GM19238 (cell line): ENCODE measurements at regions not wholly inside any gene's neighbourhood (a gene's known extent, or its start where the extent isn't known, plus 50 kb on each side); places are given as distances from the start of the nearest gene placed in this dataset.
"Not testable (repeated sequence)": the region's sequence is repeated elsewhere in the genome, so short reads cannot be mapped to it uniquely, and the experiment has no call there.

Experiments used
- DNase-seq: peaks from one replicate; pipeline ENCODE4 v3.0.0; 2011; ENCODE audit warnings: low spot score; ENCODE audit not compliant: insufficient read length

DNA sequence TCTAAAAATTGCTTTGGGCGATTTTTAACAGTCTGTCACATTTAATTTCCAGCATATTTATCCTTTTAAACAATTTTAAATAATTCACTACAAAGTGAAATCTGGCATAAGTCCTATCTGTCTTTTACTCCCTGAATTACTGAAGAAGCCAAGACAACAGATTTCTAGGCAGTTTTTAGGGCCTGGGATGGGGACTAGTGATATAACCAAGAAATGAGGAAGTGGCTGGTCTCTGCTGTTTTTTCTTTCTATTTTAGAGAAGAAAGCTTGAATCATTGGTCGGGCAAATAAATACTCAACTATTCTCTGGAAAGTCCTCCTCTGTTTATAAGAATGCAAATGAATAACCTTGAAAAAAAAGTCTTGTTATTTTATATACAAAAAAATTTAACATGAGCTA, 79.7 kb upstream of the SSBP2 start:
- no peak for DNase-seq

- no peak for DNase-seq
Measured at GRCh38 chr5:81829242-81829641, 78.3 kb upstream of the SSBP2 start.

GRCh38 chr5:81827500-81827899, 76.6 kb upstream of the SSBP2 start:
- DNase-seq = no peak

DNA sequence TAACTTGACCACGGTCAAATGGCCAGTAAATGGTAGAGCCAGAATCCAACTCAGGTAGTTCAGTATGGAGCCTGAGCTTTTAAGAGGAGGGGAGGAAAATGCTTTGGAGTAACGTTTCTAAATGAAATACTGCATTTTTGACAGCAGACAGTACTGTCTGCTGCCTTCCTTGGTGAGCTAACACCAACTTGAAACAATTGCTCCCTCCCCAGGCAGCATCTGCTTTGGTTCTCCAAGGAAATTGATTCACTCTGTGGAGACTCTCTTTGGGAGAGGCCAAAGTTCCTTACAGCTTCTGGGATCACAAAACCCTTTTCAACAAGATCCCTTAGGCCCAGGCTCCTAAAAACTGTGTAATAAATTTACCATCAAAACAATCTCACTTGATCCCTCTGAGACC, 75.2 kb upstream of the SSBP2 start:
- no peak for DNase-seq

- no peak for DNase-seq
Measured at GRCh38 chr5:81825237-81825636, 74.3 kb upstream of the SSBP2 start.

- not testable (repeated sequence) for DNase-seq
Measured at GRCh38 chr5:81823736-81824135, 72.8 kb upstream of the SSBP2 start.

DNA sequence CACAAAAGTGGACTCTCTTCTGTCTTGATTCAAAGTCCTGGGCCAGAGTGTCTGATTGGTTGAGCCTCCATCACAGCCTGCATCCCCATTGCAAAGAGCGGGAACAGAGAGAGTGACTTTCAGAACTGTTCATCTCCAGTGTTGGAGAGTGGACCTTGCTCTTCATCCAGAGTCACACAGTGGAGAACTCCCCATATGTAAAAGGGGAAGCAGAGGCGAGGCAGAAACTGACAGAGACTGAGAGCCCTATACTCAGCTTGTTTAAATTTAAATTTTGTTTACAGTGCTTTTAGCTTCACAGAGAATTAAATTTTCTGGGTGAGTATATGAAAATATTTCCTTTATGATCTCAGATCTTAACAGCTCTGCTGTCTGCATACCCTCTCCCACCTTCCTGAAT, 70.0 kb upstream of the SSBP2 start:
- no peak for DNase-seq

DNA sequence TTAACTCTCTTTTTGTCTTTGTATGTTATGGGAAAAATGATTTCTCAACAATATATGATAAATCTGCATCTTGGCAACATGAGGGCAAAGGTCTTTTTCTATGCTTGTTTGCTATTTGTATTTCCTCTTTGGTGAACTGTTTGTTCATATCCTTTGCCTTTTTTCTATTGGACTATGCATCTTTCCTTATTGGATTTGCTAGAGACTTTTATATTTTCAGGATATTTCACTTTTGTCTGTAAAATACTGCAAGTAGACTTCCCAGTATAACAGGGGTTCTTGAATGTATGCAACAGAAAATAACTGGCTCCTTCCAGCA, 69.4 kb upstream of the SSBP2 start:
- no peak for DNase-seq

DNA sequence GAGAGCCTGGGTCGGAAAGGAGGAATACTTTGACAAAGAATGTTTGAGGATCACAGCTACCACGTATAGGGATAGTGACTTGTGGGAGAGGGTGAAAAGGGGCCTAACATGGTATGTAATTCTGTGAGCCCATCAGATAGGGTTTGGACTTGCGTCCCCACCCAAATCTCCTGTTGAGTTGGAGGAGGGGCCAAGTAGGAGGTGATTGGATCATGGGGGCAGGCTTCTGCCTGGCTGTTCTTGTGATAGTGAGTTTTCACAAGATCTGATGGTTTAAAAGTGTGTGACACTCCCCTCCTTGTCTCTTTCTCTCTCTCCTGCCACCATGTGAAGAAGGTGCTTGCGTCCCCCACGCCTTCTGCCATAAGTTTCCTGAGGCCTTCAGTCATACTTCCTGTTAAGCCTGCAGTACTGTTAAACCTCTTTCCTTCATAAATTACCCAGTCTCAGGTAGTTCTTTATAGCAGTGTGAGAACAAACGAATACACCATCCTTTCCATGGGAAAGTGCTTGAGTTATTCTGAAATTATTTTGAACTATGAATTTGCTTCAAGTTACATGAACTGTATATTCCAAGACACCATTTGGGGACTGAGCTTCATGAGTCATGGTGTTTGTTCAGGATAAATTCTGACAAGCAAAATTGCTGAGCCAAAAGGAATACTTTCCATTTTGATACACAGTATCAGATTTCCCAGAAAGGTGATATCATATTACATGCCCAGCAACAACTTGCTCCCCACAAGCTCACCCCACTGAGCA, 68.8 kb upstream of the SSBP2 start:
- no peak for DNase-seq

DNA sequence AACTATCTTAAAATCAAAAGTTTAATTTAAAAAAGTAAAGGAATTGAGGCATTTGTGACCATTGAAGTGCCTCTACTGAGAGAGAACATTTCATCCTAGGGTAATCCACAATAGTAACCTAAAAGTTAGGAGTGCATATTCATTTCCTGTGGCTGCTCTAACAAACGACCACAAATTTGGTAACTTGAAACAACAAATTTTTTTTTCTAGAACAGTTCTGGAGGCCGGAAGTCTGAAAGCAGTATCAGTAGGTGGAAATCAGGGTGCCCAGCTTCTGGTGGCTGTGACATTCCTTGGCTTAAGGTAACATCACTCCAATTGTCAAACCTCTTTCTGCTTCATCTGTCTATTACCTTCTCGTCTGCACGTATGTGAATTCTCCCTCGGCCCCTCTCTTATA, 67.1 kb upstream of the SSBP2 start:
- no peak for DNase-seq

DNA sequence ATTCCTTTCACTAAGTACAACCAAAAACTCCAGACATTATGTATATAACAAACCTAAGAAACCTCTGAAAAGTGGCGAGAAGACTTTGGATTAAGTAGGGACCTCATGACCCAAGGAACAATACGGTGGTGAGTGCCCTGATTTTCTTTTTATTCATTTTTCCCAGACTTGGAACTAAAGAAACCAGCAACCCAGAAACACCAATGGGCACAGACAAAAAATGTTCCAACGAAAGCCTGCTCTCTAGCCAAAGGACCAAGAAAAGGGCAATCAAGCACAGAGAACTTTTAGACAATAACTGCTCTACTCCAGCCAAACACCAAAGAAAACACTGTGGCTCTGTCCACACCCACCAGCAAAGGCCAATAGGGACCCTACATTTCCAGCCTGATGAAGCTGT, 66.2 kb upstream of the SSBP2 start:
- no peak for DNase-seq

- DNase-seq = no peak
Measured at GRCh38 chr5:81815321-81815720, 64.4 kb upstream of the SSBP2 start.

GRCh38 chr5:81808106-81808505, 57.2 kb upstream of the SSBP2 start:
- no peak for DNase-seq

DNA sequence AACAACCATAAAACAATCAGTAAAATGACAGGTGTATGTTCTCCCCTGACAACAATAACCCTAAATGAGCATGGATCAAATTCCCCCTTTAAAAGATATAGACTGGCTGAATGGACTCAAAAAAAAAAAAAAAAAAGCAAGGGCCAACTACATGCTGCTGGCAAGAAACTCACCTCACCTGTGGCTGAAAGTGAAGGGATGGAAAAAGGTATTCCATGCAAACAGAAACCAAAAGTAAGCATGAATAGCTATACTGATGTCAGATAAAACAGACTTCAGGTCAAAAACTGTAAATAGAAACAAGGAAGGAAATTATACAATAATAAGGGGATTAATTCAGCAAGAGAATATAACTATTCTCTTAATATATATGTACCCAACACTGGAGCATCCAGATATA, 54.2 kb upstream of the SSBP2 start:
- no peak for DNase-seq

- no peak for DNase-seq
Measured at GRCh38 chr5:81803812-81804211, 52.9 kb upstream of the SSBP2 start.

- no peak for DNase-seq
Measured at GRCh38 chr5:81802625-81803024, 51.7 kb upstream of the SSBP2 start.

GRCh38 chr5:81802020-81802419, 51.1 kb upstream of the SSBP2 start:
- DNase-seq = no peak

DNA sequence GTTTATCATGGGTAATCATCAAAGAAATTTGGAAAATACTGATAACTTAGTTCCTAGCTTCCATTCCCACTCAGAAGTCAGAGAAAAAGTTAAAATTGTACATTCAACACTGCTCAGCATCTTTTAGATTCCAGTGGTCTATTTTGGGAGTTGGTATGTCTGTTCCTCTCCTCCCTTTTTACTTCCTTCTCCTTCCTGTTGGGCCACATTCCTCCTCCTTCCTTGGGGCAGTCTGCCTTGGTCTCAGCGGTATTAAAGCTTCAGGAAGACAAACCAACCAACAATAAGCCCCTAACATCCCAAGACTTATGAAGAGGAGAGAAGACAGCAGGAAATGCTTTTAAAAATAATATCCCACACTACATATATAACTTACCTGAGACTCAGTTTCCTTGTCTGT, 49.9 kb upstream of the SSBP2 start:
- no peak for DNase-seq
